ENCODE measurements at regions not wholly inside any gene's neighbourhood (a gene's known extent, or its start where the extent isn't known, plus 50 kb on each side); places are given as distances from the start of the nearest gene placed in this dataset.

GRCh38 chr5:136703036-136703435, 337.7 kb upstream of the TRPC7 start:
- ChIA-PET POLR2A (no interaction called here), CTCF (no interaction called here)

GRCh38 chr5:136701191-136701590, 335.8 kb upstream of the TRPC7 start:
- POLR2A ChIA-PET, result no interaction called here
- CTCF ChIA-PET, result no interaction called here

DNA sequence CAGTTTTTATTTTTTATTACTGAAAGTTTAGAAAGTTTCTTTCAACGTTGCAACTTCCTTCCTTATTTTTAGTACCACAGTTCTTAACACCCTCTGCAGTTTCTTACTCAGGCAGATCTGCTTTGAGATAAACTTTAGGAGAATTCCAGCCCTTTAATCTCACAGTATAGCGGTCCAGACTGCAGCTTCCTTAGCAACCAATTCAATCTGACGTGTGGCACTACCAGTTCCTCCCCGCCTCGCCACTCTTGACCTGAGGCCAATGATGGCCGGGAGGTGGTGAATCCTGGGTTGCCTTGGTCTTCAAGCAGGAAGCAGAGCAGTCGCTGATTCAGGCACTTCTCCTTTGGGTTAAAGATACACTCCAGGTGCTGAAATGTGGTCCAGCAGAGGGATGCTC, 334.3 kb upstream of the TRPC7 start:
- POLR2A ChIA-PET, result no interaction called here
- CTCF ChIA-PET, result no interaction called here

- ChIA-PET CTCF (no interaction called here), POLR2A (no interaction called here)
Observed at GRCh38 chr5:136698970-136699369, 333.6 kb upstream of the TRPC7 start.

GRCh38 chr5:136694258-136694657, 328.9 kb upstream of the TRPC7 start:
- CTCF ChIA-PET, result interaction anchor here (0.8 kb wide), 1 partner anchor 97 kb away, joined by 7 read pairs; no protein-coding TSS in a partner anchor
- POLR2A ChIA-PET, result interaction anchor here (0.7 kb wide), 1 partner anchor 120 kb away, joined by 3 read pairs; no protein-coding TSS in a partner anchor

DNA sequence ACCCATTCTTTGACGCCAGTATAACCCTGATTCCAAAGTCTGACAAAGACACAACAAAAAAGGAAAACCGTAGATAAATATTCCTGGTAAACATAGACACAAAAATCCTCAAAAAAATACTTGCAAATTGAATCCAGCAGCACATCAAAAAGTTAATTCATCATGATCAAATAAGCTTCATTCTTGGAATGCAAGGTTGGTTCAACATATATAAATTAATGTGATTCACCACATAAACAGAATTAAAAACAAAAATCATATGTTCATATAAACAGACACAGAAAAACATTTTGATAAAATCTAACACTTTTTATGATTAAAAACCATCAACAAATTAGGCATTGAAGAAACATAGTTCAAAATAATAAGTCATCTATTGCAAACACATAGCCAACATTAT, 324.2 kb upstream of the TRPC7 start:
- POLR2A ChIA-PET, result no interaction called here
- CTCF ChIA-PET, result no interaction called here

DNA sequence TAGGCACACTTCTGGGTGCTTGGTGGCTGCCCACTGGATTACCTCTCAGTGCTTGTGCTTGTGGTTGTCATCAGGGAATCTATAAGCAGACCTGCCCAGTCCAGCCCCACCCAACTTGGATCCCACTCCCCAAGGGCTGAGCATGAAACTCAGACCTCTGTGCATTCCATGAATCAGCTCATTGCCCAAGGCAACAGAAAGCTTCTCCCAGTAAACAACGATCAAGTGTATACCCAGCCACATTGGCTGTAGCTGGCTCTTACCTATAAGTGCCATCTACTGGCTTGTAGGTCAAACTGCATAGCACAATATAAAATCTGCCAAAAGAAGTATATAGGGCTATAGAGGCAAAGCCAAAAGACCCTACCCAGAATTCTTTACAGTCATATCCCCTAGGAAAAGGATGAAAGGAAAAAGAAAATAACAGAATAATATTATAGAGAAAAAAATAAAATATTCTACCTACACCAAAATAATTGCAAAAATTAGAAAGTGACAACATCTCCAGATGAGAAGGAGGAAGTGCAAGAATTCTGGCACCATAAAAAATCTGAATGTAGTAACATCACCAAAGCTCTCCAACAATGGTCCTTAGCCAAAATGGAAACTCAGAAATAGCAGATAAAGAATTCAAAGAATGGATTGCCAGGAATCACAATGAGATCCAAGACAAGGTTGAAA, 321.0 kb upstream of the TRPC7 start:
- POLR2A ChIA-PET, result no interaction called here
- CTCF ChIA-PET, result no interaction called here

- POLR2A ChIA-PET, result no interaction called here
- CTCF ChIA-PET, result no interaction called here
Observed at GRCh38 chr5:136682986-136683385, 317.6 kb upstream of the TRPC7 start.

DNA sequence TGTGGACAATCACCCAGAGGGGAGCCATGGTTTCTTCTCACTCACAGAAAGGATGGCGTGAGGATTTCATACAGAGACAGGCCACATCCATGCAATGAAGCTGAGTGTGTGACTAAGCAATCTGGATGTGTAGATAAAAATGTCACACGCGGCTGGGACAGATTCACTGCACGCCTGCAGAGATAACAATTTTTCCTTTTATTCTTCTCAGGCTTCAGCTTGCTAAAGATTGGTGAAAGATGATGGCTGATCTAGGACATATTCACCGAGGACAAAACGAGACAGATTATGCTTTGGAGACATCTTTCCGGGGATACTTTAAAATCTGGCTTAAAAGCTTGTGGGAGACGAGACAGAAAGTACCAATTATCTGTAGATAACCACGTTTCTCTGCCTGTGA, 313.9 kb upstream of the TRPC7 start:
- POLR2A ChIA-PET, result no interaction called here
- CTCF ChIA-PET, result no interaction called here

DNA sequence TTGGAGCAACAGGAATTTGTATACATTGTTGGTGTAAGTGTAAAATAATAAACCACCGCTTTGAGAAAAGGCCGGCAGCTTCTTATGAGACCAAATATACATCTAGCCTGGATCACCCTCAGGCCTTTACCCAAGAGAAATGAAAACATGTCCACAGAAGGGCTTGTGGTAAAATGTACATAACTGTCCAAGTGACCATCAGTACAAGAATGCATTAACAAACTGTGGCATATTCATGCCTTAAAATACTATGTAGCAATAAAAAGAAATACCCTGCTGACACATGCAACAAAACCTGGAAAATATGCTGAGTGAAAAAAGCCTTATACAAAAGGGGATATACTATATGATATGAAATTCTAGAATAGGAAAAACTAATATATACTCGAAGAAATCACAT, 311.9 kb upstream of the TRPC7 start:
- ChIA-PET CTCF (no interaction called here), POLR2A (no interaction called here)

- ChIA-PET POLR2A (no interaction called here), CTCF (no interaction called here)
Observed at GRCh38 chr5:136676685-136677084, 311.3 kb upstream of the TRPC7 start.

DNA sequence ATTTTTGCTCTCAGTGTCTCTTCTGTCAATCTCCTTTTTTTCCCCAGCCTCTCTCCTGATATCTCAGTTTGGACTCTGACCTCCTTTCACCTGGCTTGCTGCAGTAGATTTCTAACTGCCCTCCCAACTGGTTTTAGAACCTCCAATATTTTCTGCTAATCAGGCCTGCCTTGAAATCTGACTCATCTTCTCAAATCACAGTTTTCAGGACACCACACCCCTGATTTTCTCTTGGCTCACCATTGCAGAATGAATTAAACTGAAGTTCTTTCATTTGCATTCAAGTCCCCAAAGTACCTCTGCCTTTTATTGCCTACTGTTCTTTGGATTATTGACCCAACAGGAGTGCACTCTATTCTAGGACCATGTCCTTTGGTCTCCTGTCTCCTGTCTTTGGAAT, 310.4 kb upstream of the TRPC7 start:
- ChIA-PET POLR2A (no interaction called here), CTCF (no interaction called here)

- ChIA-PET POLR2A (no interaction called here), CTCF (no interaction called here)
Observed at GRCh38 chr5:136674178-136674577, 308.8 kb upstream of the TRPC7 start.

- POLR2A ChIA-PET, result no interaction called here
Observed at GRCh38 chr5:136667789-136668188, 302.4 kb upstream of the TRPC7 start.

GRCh38 chr5:136666970-136667620, 301.8 kb upstream of the TRPC7 start:
- CTCF ChIA-PET, result no interaction called here
- POLR2A ChIA-PET, result no interaction called here

More at GRCh38 chr5:136667789-136668188, 302.4 kb upstream of the TRPC7 start:
- CTCF ChIA-PET, result no interaction called here

DNA sequence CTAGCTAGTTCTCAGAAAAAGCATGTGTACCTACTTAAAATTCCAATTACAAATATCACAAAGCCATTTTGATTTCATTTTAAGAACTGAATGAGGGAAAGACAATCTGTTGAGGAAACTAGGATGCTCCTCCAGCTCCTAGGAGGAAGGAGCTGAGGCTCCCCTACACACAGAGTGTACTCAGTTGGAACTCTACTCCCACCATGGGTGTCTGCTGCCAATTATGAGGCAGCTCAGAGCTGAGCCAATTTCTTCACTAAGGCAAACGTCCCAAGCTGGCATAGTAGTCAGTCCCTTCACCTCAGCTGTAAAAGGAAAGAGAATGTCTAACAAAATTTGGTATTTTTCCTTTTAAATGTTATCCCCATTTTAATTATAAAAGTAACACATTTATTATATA, 300.0 kb upstream of the TRPC7 start:
- ChIA-PET CTCF (no interaction called here), POLR2A (no interaction called here)

- ChIA-PET CTCF (no interaction called here), POLR2A (no interaction called here)
Observed at GRCh38 chr5:136661026-136661425, 295.7 kb upstream of the TRPC7 start.

- POLR2A ChIA-PET, result no interaction called here
- CTCF ChIA-PET, result no interaction called here
Observed at GRCh38 chr5:136656811-136657210, 291.5 kb upstream of the TRPC7 start.

DNA sequence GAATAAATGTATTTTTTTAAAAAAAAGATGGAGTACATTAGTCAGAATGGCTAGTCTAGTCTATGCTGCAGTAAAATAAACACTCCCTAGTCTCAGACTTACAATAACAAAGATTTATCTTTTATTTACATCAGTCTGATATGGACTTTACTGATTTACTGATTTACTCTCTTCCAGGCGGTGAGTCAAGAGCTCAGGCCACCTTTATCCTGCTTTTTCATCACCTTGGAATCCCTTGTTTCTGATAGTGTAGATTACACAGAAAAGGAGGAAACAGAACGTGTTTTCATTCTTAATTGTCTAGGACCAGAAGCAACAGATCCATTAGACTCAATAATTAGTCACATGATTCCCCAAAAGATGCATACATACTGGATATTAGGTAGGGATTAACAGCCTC, 290.1 kb upstream of the TRPC7 start:
- CTCF ChIA-PET, result no interaction called here

GRCh38 chr5:136646915-136647314, 281.6 kb upstream of the TRPC7 start:
- ChIA-PET CTCF (no interaction called here), POLR2A (no interaction called here)

More for the DNA sequence above, 290.1 kb upstream of the TRPC7 start:
- POLR2A ChIA-PET, result no interaction called here

DNA sequence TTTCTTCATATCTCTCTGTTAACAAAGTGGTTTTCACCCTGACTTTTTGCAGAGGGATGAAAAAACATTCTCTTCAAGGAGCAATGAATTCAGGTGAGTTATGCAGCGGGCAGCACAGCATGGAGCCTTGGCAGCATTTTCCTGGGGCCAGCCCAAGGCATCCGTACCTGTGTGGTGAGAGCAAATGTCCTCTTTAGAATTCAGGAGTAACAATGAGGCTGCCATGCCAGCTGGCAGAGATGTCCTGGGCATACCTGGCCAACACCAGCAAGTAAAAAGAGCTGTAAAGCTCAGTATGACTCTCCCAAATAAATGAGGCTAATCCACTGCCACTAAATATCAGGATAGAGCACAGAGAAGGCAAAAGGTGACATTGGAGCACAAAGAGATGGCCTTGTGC, 277.6 kb upstream of the TRPC7 start:
- ChIA-PET POLR2A (no interaction called here), CTCF (no interaction called here)

GRCh38 chr5:136639616-136640015, 274.3 kb upstream of the TRPC7 start:
- CTCF ChIA-PET, result no interaction called here
- POLR2A ChIA-PET, result no interaction called here
